OCI-LY1 (cell line): ENCODE measurements at regions not wholly inside any gene's neighbourhood (a gene's known extent, or its start where the extent isn't known, plus 50 kb on each side); places are given as distances from the start of the nearest gene placed in this dataset.

ENCODE experiments used
- H2AFZ ChIP-seq: fragments of 200-600 bp; sonication (generic), shearing (Covaris generic); 2 replicates; pipeline ENCODE4 v1.6.0; 2014; ENCODE audit warnings: antibody characterized with exemption, mild to moderate bottlenecking, low read length
- H3F3A ChIP-seq: fragments of 200-600 bp; sonication (generic), shearing (Covaris generic); 2 replicates; pipeline ENCODE4 v1.6.0; 2014; ENCODE audit warnings: mild to moderate bottlenecking, antibody characterized with exemption, low read length, moderate library complexity; ENCODE audit not compliant: insufficient read depth
- H3K27ac ChIP-seq: fragments of 200-600 bp; sonication (generic); 2 replicates; pipeline ENCODE4 v1.5.1; 2014; ENCODE audit warnings: low read length, mixed run types, mild to moderate bottlenecking, low read depth; ENCODE audit not compliant: poor library complexity, severe bottlenecking
- H3K27me3 ChIP-seq: fragments of 200-600 bp; sonication (generic); 2 replicates; pipeline ENCODE4 v1.6.0; 2014; ENCODE audit warnings: antibody characterized with exemption, mild to moderate bottlenecking, low read length, moderate library complexity; ENCODE audit not compliant: insufficient read depth
- H3K36me3 ChIP-seq: fragments of 200-600 bp; sonication (generic); 2 replicates; pipeline ENCODE4 v1.6.1; 2014; ENCODE audit warnings: mild to moderate bottlenecking, antibody characterized with exemption, low read length, moderate library complexity, mixed read lengths; ENCODE audit not compliant: insufficient read depth
- H3K4me1 ChIP-seq: fragments of 200-600 bp; sonication (generic); 2 replicates; pipeline ENCODE4 v1.5.1; 2014; ENCODE audit warnings: mild to moderate bottlenecking, low read length, moderate library complexity; ENCODE audit not compliant: insufficient read depth, severe bottlenecking
- H3K4me2 ChIP-seq: fragments of 200-600 bp; sonication (generic), shearing (Covaris generic); 2 replicates; pipeline ENCODE4 v1.6.1; 2014; ENCODE audit warnings: low read length
- H3K4me3 ChIP-seq: fragments of 200-600 bp; sonication (generic); 2 replicates; pipeline ENCODE4 v1.5.1; 2014; ENCODE audit warnings: low read length, low read depth, mild to moderate bottlenecking, mixed read lengths; ENCODE audit not compliant: poor library complexity, severe bottlenecking
- H3K79me2 ChIP-seq: fragments of 200-600 bp; shearing (Covaris generic); 2 replicates; pipeline ENCODE4 v1.6.1; 2016; ENCODE audit warnings: mixed run types, low read length, mixed read lengths; ENCODE audit not compliant: insufficient read depth
- H3K9ac ChIP-seq: fragments of 200-600 bp; sonication (generic), shearing (Covaris generic); 2 replicates; pipeline ENCODE4 v1.6.1; 2014; ENCODE audit warnings: mild to moderate bottlenecking, low read length, mixed read lengths
- H3K9me2 ChIP-seq: fragments of 200-600 bp; sonication (generic), shearing (Covaris generic); 2 replicates; pipeline ENCODE4 v1.6.1; 2014; ENCODE audit warnings: low read depth, mild to moderate bottlenecking, low read length, mixed read lengths
- H3K9me3 ChIP-seq: fragments of 200-600 bp; shearing (Covaris generic); 2 replicates; pipeline ENCODE4 v1.6.1; 2014; ENCODE audit warnings: low read length, mixed read lengths
- H4K20me1 ChIP-seq: fragments of 200-600 bp; sonication (generic), shearing (Covaris generic); 2 replicates; pipeline ENCODE4 v1.6.0; 2016; ENCODE audit warnings: mild to moderate bottlenecking, low read length; ENCODE audit not compliant: insufficient read depth
- EZH2 ChIP-seq: fragments of 200-600 bp; sonication (generic), shearing (Covaris generic); IDR thresholded peaks from 2 replicates; pipeline ENCODE4 v1.8.0; 2017; ENCODE audit warnings: borderline replicate concordance, mixed run types, mild to moderate bottlenecking, antibody characterized with exemption, low read length, moderate library complexity, mixed read lengths
- TF ChIP-seq, protein P1 (sequence below): fragments of 200-600 bp; sonication (generic), shearing (Covaris generic); IDR thresholded peaks from 2 replicates; pipeline ENCODE4 v1.5.1; 2017; ENCODE audit warnings: mild to moderate bottlenecking, antibody characterized with exemption, low read length, moderate library complexity, mixed read lengths

DNA sequence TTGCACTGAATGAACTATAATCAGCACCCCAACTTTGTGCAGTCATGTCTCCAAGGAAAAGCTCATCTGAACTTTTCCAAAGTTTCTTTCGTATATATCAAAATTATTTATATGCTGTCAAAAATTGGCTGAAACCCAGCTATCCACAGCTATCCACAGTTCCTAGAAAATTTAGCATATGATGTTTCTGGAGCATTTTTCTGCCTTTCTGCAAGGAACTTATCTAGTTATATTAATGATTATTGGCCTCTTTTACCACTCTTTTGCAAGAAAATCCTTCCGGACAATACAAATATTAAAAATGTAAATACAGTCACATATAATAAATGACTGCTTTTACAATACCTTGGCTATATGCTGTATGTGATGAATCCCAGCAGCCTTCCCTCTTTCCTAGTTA lies 270.2 kb downstream of the TMEM167A start:
- no peak overlapping the region for H3K4me3 ChIP-seq
- no peaks in the 10 kb centered on the region for H3K9me2 ChIP-seq
- no peaks in the 10 kb centered on the region for H3K4me1 ChIP-seq
- no peaks in the 10 kb centered on the region for H3K9me3 ChIP-seq
- H3K9ac ChIP-seq, result no peak overlapping the region
- H3K27me3 ChIP-seq, result no peaks in the 10 kb centered on the region
- H3K4me2 ChIP-seq, result no peak overlapping the region
- no peak overlapping the region for H3K27ac ChIP-seq
- no peak overlapping the region for H2AFZ ChIP-seq
- H4K20me1 ChIP-seq, result no peaks in the 10 kb centered on the region
- H3K79me2 ChIP-seq, result no peaks in the 10 kb centered on the region
- H3K36me3 ChIP-seq, result no peaks in the 10 kb centered on the region
- H3F3A ChIP-seq, result no peaks in the 10 kb centered on the region
- TF ChIP-seq EZH2, result no peak
- TF ChIP-seq, protein P1, sequence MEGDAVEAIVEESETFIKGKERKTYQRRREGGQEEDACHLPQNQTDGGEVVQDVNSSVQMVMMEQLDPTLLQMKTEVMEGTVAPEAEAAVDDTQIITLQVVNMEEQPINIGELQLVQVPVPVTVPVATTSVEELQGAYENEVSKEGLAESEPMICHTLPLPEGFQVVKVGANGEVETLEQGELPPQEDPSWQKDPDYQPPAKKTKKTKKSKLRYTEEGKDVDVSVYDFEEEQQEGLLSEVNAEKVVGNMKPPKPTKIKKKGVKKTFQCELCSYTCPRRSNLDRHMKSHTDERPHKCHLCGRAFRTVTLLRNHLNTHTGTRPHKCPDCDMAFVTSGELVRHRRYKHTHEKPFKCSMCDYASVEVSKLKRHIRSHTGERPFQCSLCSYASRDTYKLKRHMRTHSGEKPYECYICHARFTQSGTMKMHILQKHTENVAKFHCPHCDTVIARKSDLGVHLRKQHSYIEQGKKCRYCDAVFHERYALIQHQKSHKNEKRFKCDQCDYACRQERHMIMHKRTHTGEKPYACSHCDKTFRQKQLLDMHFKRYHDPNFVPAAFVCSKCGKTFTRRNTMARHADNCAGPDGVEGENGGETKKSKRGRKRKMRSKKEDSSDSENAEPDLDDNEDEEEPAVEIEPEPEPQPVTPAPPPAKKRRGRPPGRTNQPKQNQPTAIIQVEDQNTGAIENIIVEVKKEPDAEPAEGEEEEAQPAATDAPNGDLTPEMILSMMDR, result no peak

DNA sequence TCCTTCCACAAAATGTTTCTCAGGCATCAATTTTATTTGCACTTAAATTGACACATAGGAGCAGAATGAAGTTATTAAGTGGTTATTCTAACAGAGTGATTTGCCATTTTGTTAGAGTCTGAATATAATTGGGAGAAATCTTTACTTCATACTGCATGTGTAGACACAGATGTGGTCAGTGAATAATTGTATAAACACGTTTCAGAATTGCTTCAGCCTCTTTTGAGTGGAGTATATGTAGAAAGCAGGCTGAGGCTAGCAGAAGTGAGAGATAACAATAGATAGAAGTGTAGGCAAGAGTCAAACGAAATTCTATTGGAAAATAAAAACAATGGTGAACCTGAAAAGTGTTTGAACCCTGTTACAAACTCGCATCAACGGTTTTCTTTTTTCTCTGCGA lies 270.7 kb downstream of the TMEM167A start:
- Histone ChIP-seq H3K4me1 (no peaks in the 10 kb centered on the region), H3K36me3 (no peaks in the 10 kb centered on the region), H3K9ac (no peak overlapping the region), H3K9me2 (no peaks in the 10 kb centered on the region), H3K4me2 (no peak overlapping the region), H3F3A (no peaks in the 10 kb centered on the region), H3K27ac (no peak overlapping the region), H3K27me3 (no peaks in the 10 kb centered on the region), H4K20me1 (no peaks in the 10 kb centered on the region), H3K79me2 (no peaks in the 10 kb centered on the region), H3K9me3 (no peaks in the 10 kb centered on the region), H3K4me3 (no peak overlapping the region), H2AFZ (no peak overlapping the region)
- TF ChIP-seq, protein P1, result no peak
- no peak for TF ChIP-seq EZH2

GRCh38 chr5:82804155-82804690 lies 273.0 kb downstream of the TMEM167A start:
- TF ChIP-seq, protein P1, result no peak
- no peak for TF ChIP-seq EZH2
- no peak overlapping the region for H3K9ac ChIP-seq

More at GRCh38 chr5:82804155-82804690, 273.0 kb downstream of the TMEM167A start:
- Histone ChIP-seq H3K27ac (no peak overlapping the region), H4K20me1 (no peaks in the 10 kb centered on the region), H3K4me1 (no peaks in the 10 kb centered on the region), H3K9me3 (no peaks in the 10 kb centered on the region), H3K9me2 (no peaks in the 10 kb centered on the region), H3K4me2 (no peak overlapping the region), H3K79me2 (no peaks in the 10 kb centered on the region), H3K4me3 (no peak overlapping the region), H2AFZ (no peak overlapping the region), H3K27me3 (no peaks in the 10 kb centered on the region), H3K36me3 (no peaks in the 10 kb centered on the region), H3F3A (no peaks in the 10 kb centered on the region)
